Stimulated activated CD4-positive, alpha-beta T cell treated with anti-CD3 and anti-CD28 coated beads, Interleukin-15, amount 100 ng/mL, for 24 hours (primary cell): ENCODE measurements at regions not wholly inside any gene's neighbourhood (a gene's known extent, or its start where the extent isn't known, plus 50 kb on each side); places are given as distances from the start of the nearest gene placed in this dataset.
"Not testable (repeated sequence)": the region's sequence is repeated elsewhere in the genome, so short reads cannot be mapped to it uniquely, and the experiment has no call there.

Source experiments
- DNase-seq: peaks from one replicate; pipeline ENCODE4 v3.0.0-alpha.2; 2020

GRCh38 chr10:78442836-78443550 is 409.3 kb downstream of the RPS24 start:
- no peak for DNase-seq

GRCh38 chr10:78443900-78444571 is 410.4 kb downstream of the RPS24 start:
- DNase-seq: no peak

GRCh38 chr10:78444741-78445140 is 411.1 kb downstream of the RPS24 start:
- not testable (repeated sequence) for DNase-seq

- no peak for DNase-seq
Measured at GRCh38 chr10:78445308-78445707, 411.6 kb downstream of the RPS24 start.

GRCh38 chr10:78448470-78448869 is 414.8 kb downstream of the RPS24 start:
- no peak for DNase-seq

- no peak for DNase-seq
Measured at GRCh38 chr10:78448994-78449418, 415.3 kb downstream of the RPS24 start.

GRCh38 chr10:78449554-78449953 is 415.9 kb downstream of the RPS24 start:
- no peak for DNase-seq

DNA sequence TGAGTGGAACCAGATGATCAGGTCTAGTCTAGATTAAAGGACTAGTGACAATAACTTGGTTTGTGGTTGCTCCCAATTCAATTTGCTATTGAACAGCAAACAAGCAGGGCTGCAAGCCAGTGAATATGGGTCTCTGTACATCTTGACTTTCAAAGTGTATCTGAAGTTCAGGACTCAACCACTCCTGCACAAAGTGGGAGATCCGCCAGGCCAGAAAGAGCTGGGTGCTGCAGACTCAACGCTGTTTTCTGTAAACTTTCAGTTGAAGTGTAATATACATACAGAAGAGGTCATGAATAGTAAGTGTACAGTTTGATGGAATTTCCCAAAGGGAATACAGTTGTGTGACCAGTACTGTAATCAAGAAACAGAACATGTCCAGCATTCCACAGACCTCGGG is 416.6 kb downstream of the RPS24 start:
- DNase-seq: no peak

GRCh38 chr10:78450807-78451485 is 417.3 kb downstream of the RPS24 start:
- DNase-seq: no peak

DNA sequence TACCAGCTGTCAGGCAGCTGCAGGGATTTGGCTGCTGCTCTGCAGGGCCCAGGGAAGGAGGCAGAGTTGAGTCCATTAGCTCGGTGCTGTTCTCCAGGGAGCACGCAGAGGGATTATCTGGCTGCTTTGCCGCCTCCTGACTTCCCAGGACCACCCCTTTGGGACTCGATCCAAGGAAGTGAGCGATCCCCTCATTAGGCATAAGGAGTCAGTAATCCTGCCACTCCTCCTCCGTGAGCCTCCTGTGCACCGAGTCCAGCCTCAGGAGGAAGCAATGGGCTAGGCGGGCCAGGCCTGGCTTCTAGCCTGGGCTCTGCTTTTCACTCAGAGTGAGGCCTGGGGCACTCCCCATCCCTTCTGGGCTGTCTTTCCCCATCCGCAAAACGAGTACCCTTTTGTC is 417.9 kb downstream of the RPS24 start:
- no peak for DNase-seq

GRCh38 chr10:78454123-78454645 is 420.5 kb downstream of the RPS24 start:
- DNase-seq: no peak

DNA sequence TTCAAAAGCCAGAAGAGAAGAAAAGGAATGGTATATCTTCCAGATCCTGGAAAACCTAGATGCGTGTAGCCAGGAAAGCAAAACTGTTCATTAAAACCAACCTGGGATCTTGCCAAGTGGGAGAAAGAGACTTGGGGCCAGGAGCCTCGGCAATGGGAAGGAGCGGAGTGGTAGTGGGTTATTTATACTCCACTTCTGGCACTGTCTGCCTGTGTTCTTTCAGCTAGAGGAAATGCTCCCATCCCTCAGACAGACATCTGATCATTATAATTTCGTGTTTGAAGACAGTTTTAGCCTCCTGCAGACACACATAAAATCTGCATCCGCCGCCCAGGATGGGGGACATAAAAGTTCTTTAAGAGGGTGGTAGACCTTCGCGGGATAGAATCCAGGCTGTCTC is 421.6 kb downstream of the RPS24 start:
- no peak for DNase-seq

- DNase-seq: no peak
Measured at GRCh38 chr10:78455811-78456210, 422.1 kb downstream of the RPS24 start.

- DNase-seq: no peak
Measured at GRCh38 chr10:78456649-78457400, 423.2 kb downstream of the RPS24 start.

DNA sequence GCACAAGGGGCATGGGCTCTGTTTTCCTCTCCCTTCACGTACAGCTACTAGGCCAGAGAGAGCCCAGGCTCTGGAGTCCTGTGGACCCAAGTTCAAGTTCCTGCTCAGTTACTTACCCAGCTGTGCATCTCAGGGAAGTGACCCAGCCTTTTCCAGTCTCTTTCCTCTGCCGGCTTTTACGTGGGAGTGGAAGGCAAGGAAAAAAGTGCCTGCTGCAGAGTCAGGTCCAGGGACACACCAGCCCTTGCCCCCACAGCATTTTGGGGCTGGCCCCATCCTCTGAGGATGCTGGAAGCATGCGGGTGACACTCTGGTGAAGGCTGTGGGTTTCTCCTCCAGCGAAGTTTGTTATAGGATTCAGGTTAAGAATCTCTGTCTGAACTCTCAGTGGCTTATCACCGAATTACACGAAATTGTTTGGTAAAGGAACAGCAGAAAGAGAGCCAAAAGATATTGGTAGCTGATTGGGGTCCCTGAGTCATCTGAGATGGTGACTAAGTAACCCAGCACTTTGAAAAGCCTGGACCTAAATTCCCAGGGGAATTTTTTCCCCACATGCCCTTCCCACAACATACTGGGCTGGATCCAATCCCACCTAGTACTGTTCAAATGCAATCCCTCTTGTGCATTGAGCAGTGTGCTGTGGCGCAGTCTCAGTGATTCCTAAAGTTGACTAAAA is 424.3 kb downstream of the RPS24 start:
- no peak for DNase-seq

DNA sequence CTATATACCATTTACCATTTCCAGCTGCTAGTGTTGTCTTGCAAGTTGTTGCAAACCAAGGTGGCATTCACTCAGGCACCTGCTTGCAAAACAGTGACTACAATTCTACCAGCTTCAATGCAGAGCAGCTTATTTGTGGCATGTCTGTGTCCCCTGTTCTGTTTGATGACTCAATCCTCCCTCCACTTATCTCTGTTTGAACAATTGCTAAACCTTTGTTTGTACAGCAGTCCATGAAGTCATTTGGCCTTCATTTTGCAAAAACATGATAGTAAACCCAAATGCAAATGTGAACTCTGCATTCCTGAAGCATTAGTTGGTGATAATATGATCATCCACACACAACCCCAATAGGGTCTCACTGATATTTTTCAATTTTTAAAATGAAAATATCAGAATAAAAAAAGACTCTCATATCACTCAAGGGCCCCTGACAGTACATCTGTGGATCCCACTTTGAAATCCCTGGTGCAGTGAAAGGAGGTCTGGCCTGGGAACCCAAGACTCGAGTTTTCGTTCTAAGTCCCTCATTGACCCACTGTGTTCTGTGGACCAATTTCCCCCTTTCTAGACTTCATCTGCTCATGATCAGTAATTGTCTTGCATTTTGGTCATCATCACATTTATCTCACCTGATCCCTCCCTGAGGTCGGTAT is 425.4 kb downstream of the RPS24 start:
- DNase-seq: no peak

- no peak for DNase-seq
Measured at GRCh38 chr10:78459639-78460037, 426.0 kb downstream of the RPS24 start.

GRCh38 chr10:78460204-78460603 is 426.5 kb downstream of the RPS24 start:
- no peak for DNase-seq

DNA sequence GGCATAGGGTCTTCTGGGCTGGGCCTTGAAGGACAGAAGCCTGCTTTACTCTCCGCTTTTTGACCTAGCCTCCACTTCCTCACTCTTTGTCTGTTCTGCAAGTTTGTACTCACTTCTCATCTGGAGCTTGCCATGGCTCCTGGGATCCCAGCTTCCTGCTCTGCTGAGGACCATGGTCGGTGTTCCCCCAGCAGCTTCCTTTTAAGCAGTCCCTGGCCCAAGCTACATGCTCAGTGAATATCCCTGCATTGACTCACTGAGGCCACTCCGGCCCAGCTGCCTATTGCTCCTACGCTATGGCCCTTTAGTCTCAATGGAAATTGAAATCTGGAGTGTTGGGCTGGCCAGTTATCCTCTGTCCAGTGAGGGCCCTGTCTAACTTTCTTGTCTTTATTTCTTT is 427.7 kb downstream of the RPS24 start:
- no peak for DNase-seq

DNA sequence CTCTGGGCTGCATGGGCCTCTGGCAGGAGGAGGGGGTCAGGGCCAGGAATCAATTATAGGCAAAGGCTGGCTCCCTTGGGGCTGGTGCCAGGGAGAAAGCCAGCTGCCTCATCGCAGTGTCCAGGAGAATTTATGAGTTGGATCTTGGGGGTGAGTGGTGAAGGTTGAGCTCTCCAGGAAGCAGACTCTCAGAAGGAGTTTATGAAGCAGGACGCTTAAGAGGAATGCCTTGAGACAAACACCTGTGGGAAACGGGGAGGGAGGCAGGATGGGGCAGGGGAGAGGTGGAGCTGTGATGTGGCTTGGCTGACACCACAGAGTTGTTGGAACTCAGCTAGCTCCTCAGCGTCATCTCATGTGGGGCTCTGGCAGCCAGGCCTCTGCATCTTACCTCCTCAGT is 428.5 kb downstream of the RPS24 start:
- DNase-seq: no peak

DNA sequence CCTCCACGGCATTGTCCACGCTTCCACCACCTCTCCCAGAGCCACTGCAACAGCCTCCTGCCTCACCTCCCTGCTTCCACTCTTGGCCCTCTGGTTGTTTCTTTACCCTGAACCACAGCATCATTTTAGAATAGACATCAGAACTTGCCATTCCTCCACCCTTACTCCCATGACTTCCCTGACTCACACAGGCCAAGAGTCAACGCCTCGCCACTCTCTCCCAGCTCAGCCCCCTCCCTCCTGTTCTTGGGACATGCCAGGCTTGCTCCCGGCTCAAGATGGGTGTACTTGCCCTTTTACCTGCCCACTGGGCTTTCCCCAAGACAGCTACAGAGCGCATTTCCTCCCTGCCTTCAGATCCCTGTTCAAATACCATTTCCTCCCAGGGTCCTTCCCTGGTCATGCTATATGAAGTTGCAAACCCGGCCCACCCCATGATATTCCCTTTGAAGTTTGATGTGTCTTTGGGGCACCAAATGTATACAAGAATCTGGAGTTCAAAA is 429.1 kb downstream of the RPS24 start:
- DNase-seq: no peak
